Hepatocyte (in vitro differentiated cells): ENCODE measurements at regions not wholly inside any gene's neighbourhood (a gene's known extent, or its start where the extent isn't known, plus 50 kb on each side); places are given as distances from the start of the nearest gene placed in this dataset.

Experiments
- DNase-seq: peaks from one replicate; pipeline ENCODE4 v3.0.0-alpha.2; 2016; ENCODE audit warnings: low spot score
- H2AFZ ChIP-seq: fragments of 200-600 bp; sonication (generic); 2 replicates; pipeline ENCODE4 v1.6.0; 2016; ENCODE audit warnings: antibody characterized with exemption, mild to moderate bottlenecking
- H3K27ac ChIP-seq: fragments of 200-600 bp; sonication (generic); 2 replicates; pipeline ENCODE4 v1.5.1; 2016; ENCODE audit warnings: mild to moderate bottlenecking
- H3K27me3 ChIP-seq: fragments of 200-600 bp; sonication (generic); 2 replicates; pipeline ENCODE4 v1.6.1; 2016
- H3K36me3 ChIP-seq: fragments of 200-600 bp; sonication (generic); replicated peaks from 2 replicates; pipeline ENCODE4 v1.5.1; 2016; ENCODE audit warnings: low read depth; ENCODE audit not compliant: insufficient read depth
- H3K4me1 ChIP-seq: fragments of 200-600 bp; sonication (generic); 2 replicates; pipeline ENCODE4 v1.5.1; 2016; ENCODE audit warnings: mild to moderate bottlenecking, moderate library complexity; ENCODE audit not compliant: insufficient read depth
- H3K4me2 ChIP-seq: fragments of 200-600 bp; sonication (generic); 2 replicates; pipeline ENCODE4 v1.6.0; 2016
- H3K4me3 ChIP-seq: fragments of 200-600 bp; sonication (generic); 2 replicates; pipeline ENCODE4 v1.5.1; 2016; ENCODE audit warnings: mild to moderate bottlenecking
- H3K79me2 ChIP-seq: fragments of 200-600 bp; sonication (generic); 2 replicates; pipeline ENCODE4 v1.6.0; 2017; ENCODE audit warnings: mild to moderate bottlenecking
- H3K9me2 ChIP-seq: fragments of 200-600 bp; sonication (generic); replicated peaks from 2 replicates; pipeline ENCODE4 v1.6.0; 2017; ENCODE audit warnings: mild to moderate bottlenecking; ENCODE audit not compliant: insufficient read depth
- H3K9me3 ChIP-seq: fragments of 200-600 bp; sonication (generic); 2 replicates; pipeline ENCODE4 v1.5.1; 2016; ENCODE audit warnings: low read depth, mild to moderate bottlenecking
- H4K20me1 ChIP-seq: fragments of 200-600 bp; sonication (generic); 2 replicates; pipeline ENCODE4 v1.6.0; 2016; ENCODE audit warnings: mild to moderate bottlenecking; ENCODE audit not compliant: insufficient read depth, poor library complexity, severe bottlenecking
- EZH2 ChIP-seq: fragments of 200-600 bp; sonication (generic); IDR thresholded peaks from 2 replicates; pipeline ENCODE4 v1.6.1; 2016; ENCODE audit warnings: antibody characterized with exemption, mild to moderate bottlenecking, borderline replicate concordance
- EZH2phosphoT487 ChIP-seq: fragments of 200-600 bp; sonication (generic); IDR thresholded peaks from one replicate; pipeline ENCODE4 v1.6.1; 2018; ENCODE audit warnings: antibody characterized with exemption, mild to moderate bottlenecking, low read depth, moderate library complexity; ENCODE audit not compliant: unreplicated experiment, severe bottlenecking
- WGBS: methylation state at CpG from one replicate; pipeline ENCODE4 v1.1.6; 2016; ENCODE audit warnings: low lambda C conversion rate; ENCODE audit errors: missing lambda C conversion rate; 5-methylcytosine and 5-hydroxymethylcytosine counted together
- TF ChIP-seq, protein P1 (sequence below): fragments of 200-600 bp; sonication (generic); IDR thresholded peaks from 2 replicates; pipeline ENCODE4 v1.5.1; 2016; ENCODE audit warnings: antibody characterized with exemption, mild to moderate bottlenecking; ENCODE audit not compliant: poor library complexity

DNA sequence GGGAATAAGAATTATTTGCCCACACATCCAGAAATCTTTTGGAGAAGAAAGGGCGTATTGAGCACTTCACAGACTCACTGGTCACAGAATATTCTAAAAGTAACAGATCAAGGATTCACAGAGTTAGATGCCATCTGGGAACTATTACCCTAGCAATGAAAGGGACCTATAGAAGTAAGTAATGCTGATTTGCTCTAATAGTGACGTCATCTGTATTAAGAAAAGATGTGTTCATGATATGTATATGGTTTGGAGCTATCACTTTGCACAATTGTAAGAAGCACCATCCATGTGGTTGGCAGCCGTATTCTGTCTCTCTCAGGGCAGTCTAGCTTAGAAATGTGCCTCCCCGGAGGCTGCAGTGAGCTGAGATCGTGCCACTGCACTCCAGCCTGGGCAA is 52.8 kb upstream of the SV2C start:
- H3K79me2 ChIP-seq: no peaks in the 10 kb centered on the region
- DNase-seq: no peak
- 68% methylated on average over 5 of the region's 5 CpGs for WGBS
- H3K9me3 ChIP-seq: no peaks in the 10 kb centered on the region
- no peaks in the 10 kb centered on the region for H3K27me3 ChIP-seq
- H4K20me1 ChIP-seq: no peaks in the 10 kb centered on the region
- no peak overlapping the region for H3K27ac ChIP-seq
- no peaks in the 10 kb centered on the region for H3K4me1 ChIP-seq
- no peak overlapping the region for H3K4me3 ChIP-seq
- H3K9me2 ChIP-seq: no peaks in the 10 kb centered on the region
- no peaks in the 10 kb centered on the region for H3K36me3 ChIP-seq
- no peak overlapping the region for H2AFZ ChIP-seq
- no peak overlapping the region for H3K4me2 ChIP-seq
- TF ChIP-seq EZH2phosphoT487: no peak
- TF ChIP-seq, protein P1, sequence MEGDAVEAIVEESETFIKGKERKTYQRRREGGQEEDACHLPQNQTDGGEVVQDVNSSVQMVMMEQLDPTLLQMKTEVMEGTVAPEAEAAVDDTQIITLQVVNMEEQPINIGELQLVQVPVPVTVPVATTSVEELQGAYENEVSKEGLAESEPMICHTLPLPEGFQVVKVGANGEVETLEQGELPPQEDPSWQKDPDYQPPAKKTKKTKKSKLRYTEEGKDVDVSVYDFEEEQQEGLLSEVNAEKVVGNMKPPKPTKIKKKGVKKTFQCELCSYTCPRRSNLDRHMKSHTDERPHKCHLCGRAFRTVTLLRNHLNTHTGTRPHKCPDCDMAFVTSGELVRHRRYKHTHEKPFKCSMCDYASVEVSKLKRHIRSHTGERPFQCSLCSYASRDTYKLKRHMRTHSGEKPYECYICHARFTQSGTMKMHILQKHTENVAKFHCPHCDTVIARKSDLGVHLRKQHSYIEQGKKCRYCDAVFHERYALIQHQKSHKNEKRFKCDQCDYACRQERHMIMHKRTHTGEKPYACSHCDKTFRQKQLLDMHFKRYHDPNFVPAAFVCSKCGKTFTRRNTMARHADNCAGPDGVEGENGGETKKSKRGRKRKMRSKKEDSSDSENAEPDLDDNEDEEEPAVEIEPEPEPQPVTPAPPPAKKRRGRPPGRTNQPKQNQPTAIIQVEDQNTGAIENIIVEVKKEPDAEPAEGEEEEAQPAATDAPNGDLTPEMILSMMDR: no peak
- TF ChIP-seq EZH2: no peak

DNA sequence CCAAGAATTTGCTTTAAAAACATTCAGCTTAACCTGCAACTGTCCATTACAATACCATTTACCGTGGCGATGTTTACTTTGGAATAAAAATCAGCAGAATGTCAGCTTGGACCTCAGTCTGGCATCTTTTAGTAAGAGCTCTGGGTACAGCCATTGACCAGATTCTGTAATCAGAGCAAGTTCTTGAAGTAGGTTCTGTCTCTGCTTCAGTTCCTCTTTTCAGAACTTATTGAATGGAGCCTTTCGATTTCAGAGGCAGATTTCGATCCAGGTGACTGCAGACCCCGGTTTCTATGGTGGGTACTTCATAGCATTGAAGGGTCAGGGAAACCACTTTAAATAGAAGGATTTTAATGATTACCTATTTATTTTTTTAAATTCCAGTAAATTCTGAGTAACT is 53.4 kb upstream of the SV2C start:
- Histone ChIP-seq H3K4me1 (no peaks in the 10 kb centered on the region), H3K27ac (no peak overlapping the region), H3K36me3 (no peaks in the 10 kb centered on the region), H3K4me2 (no peak overlapping the region), H2AFZ (no peak overlapping the region), H3K79me2 (no peaks in the 10 kb centered on the region), H3K4me3 (no peak overlapping the region), H3K27me3 (no peaks in the 10 kb centered on the region), H4K20me1 (no peaks in the 10 kb centered on the region), H3K9me2 (no peaks in the 10 kb centered on the region), H3K9me3 (no peaks in the 10 kb centered on the region)
- DNase-seq: no peak
- 84% methylated on average over 5 of the region's 5 CpGs for WGBS
- TF ChIP-seq EZH2phosphoT487 (no peak), EZH2 (no peak)
- TF ChIP-seq, protein P1: no peak

DNA sequence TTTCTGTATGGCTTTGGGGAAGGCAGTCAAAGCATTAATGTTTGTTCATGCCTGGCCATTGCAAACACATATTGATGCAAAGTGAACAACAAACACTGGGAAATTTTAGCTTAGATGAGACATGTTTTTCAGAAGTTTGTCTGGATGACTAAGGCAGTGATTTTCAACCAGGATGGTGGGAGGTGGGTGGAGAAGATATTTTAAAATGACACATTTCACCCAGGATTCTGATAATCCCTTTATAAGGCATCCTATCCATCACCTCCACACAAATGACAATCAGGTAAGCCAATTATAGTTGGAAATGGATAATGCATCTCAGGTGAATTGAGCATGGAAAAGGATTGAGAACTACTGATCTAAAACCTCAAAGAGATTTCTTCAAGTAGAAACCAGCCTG is 57.4 kb upstream of the SV2C start:
- no peak overlapping the region for H2AFZ ChIP-seq
- no peaks in the 10 kb centered on the region for H3K36me3 ChIP-seq
- no peaks in the 10 kb centered on the region for H3K9me3 ChIP-seq
- H3K4me2 ChIP-seq: no peak overlapping the region
- H3K4me3 ChIP-seq: no peak overlapping the region
- H3K27ac ChIP-seq: no peak overlapping the region
- no peaks in the 10 kb centered on the region for H3K79me2 ChIP-seq
- DNase-seq: no peak
- no peaks in the 10 kb centered on the region for H3K27me3 ChIP-seq
- TF ChIP-seq EZH2 (no peak), EZH2phosphoT487 (no peak)
- TF ChIP-seq, protein P1: no peak
- H4K20me1 ChIP-seq: no peaks in the 10 kb centered on the region
- H3K4me1 ChIP-seq: no peaks in the 10 kb centered on the region
- no peaks in the 10 kb centered on the region for H3K9me2 ChIP-seq

DNA sequence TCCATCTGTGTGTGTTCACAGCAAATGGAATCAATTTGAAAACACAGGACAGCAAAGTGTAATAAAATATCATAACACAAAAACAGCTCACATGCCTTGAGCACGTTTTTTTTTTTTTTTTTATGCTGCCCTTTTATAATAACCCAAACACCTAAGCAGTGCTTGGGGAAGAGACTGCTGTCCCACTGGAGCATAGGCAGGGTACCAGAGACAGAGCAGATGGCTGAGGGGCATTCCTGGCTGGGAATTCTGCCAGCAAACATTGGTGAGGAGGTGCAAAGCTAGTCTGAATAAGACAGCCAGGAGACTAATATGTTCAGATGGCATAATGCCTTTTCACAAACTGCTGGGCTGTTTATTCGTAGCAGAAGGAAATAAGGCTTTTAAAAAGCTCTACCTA is 58.1 kb upstream of the SV2C start:
- Histone ChIP-seq H2AFZ (no peak overlapping the region), H3K9me3 (no peaks in the 10 kb centered on the region), H3K27me3 (no peaks in the 10 kb centered on the region), H3K4me1 (no peaks in the 10 kb centered on the region), H3K79me2 (no peaks in the 10 kb centered on the region), H3K4me3 (no peak overlapping the region), H3K4me2 (no peak overlapping the region), H3K36me3 (no peaks in the 10 kb centered on the region), H4K20me1 (no peaks in the 10 kb centered on the region), H3K27ac (no peak overlapping the region), H3K9me2 (no peaks in the 10 kb centered on the region)
- DNase-seq: no peak
- WGBS: 51% methylated on average over 2 of the region's 2 CpGs
- TF ChIP-seq EZH2: no peak
- TF ChIP-seq, protein P1: no peak
